Stimulated activated CD4-positive, alpha-beta T cell treated with anti-CD3 and anti-CD28 coated beads, Interleukin-15, amount 100 ng/mL, for 24 hours (primary cell): ENCODE measurements at regions not wholly inside any gene's neighbourhood (a gene's known extent, or its start where the extent isn't known, plus 50 kb on each side); places are given as distances from the start of the nearest gene placed in this dataset.

Source experiments
- DNase-seq: peaks from one replicate; pipeline ENCODE4 v3.0.0-alpha.2; 2020

DNA sequence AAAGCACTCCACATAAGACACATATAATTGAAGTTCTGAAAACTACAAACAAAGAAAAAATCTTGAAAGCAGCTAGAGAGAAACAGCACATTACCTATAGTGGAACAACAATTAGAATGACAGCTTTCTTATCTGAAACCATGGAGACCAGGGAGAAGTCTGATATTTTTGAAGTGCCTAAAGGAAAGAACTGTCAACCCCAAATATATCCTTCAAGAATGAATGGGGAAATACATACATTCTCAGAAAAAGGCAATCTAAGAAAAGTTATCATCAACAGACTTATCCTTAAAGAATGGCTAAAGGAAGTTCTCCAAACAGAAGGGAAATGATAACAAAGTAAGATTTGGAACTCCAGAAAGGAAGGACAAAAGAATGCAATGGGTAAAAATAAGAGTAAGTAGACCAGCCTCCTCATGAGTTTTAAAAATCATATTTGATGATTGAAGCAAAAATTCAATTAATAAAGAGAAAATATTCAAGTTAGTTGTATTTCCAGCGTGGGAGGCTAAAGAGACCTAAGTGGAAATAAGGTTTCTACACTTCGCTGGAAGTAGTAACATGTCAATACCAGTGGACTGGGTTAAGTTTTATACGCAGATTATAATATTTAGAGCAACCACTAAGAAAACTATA lies 170.8 kb upstream of the SAMSN1 start:
- no peak for DNase-seq

GRCh38 chr21:14713109-14713508 lies 167.0 kb upstream of the SAMSN1 start:
- no peak for DNase-seq

DNA sequence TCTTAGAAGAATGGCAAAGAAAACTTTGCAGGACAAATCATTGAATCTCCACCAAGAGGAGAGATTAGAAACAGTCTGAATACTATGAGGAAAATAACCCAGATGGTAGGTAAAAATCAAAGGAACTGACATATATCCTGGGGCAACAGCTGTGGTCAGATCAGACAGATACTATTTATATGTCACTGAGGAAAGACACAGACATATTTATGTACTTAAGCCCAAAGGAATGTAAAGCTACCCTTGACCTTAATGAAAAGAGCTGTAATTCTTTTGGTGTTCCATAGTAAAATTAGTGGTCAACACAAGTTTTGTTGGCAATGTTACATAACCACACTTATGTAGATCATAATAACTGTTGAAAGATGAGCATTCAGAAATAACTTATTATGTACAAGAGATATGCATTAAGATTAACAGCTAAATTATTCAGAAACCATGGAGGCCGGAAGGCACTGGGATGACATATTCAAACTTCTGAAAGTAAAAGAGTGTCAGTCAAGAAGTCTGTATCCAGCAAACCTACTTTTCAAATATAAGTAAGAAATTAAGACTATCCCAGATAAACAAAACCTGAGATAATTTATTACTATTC lies 166.1 kb upstream of the SAMSN1 start:
- DNase-seq = no peak

- DNase-seq = no peak
Measured at GRCh38 chr21:14711287-14711686, 165.2 kb upstream of the SAMSN1 start.

- no peak for DNase-seq
Measured at GRCh38 chr21:14707511-14708020, 161.5 kb upstream of the SAMSN1 start.

DNA sequence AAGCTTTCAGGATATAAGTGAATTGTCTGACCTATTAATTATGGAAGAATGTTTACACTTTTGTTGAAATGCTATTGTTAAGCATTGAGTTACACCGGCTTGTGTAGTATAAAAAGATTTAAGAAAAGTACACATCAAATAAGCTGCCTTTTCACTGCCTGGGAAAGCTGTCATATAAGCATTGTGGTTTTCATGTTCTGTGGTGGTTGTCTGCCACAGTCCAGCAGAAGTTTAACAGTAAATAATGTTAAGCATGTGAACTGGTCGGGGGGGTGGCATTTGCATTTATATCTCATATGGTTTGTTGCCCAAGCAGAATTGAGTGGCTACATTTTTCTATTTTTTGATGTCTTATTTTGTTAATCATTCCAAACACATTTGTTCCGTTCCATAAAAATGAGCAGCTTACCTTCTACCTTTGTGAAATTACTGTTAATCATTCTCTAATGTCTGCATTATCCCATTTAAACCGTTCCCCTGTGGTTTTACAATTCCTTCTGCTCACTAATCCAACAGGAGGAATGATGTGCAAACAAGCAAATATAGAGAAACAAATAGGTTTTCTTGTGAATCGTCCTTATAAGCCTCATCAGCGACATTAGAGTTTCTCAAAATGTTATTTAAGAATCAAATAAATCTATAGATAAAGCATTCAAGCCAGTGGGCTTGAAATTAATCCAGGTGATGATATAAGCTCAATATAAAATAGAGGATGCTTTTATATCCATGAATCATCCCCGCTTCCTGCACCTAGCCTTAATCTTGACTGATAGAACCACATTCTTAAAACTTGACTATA lies 160.8 kb upstream of the SAMSN1 start:
- no peak for DNase-seq

DNA sequence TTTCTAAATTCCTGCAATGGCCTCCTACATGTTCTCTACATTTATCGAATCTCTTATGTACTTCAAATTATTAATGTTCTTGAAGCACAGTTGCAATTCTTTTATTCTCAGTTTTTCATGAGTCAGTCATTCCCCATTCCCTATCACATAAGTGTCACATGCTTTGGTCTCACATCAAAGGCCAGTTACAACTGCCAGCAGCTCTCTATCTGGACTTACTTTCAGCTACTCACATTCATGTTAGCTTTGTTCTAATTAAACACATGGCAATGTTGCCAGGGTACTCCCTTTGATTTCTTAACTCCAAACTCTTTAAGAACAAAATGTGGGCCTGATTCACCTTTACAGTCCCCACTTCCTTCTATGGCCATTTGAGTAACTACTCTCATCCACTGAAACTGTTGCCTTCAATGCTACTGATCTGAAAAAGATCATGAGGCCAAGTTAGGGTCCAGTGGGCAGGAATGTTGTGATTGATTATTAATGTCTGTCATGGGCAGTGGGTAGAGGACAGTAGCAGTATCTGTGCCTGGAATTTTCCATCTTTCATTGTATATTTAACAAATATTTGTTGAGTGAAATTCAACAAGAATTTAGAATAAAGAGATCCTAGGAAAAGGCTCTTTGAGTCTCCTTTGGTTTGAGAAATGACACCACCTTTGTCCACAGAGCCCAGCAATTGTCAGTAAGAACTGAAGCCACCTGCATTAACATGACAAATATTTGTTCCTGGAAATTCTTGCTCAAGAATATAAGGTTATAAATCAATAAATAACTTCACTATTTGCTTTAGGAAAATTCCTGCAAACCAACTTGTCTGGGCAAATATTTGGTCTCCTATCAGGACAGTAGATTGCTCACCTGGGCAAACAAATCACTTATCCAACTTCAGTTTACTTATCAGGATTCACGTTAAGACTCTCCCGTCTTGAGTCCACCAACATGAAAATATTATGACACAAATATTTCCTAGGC lies 153.6 kb upstream of the SAMSN1 start:
- DNase-seq = no peak

GRCh38 chr21:14697769-14698168 lies 151.7 kb upstream of the SAMSN1 start:
- DNase-seq = no peak

DNA sequence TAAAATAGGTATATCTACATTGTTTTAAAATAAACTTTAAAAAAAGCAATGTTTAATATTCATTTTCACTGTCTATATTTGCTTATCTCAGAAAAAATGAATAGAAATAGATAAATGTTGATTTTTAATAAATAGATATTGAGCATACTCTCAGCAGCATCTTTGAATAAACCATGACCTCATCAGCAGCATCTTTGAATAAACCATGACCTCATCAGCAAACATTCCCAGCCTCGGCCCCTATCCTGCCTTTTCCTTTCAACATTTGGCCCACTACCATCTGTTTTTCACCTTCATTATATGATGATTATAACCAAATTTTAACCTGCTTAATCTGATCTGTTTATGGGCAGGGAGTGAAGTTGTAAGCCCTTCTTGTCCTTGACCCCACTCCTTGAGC lies 148.7 kb upstream of the SAMSN1 start:
- no peak for DNase-seq

DNA sequence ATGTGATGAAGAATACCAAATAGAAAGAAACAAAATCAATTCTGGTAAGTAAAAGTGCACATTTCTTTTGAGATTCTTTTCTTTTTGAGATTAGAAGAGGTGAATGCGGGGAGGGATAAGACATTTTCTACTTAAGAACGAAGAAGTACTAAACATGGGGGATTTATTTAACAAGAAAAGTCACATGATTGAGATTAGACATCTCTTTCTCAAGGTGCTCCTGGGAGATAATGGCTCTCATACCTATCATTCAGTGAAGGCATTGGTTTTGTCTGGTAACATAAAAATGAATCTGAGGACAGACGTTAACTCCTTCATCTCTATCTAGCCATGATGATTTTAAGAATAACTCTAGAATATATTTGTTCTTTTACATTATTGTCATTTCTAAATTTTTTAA lies 147.9 kb upstream of the SAMSN1 start:
- no peak for DNase-seq

DNA sequence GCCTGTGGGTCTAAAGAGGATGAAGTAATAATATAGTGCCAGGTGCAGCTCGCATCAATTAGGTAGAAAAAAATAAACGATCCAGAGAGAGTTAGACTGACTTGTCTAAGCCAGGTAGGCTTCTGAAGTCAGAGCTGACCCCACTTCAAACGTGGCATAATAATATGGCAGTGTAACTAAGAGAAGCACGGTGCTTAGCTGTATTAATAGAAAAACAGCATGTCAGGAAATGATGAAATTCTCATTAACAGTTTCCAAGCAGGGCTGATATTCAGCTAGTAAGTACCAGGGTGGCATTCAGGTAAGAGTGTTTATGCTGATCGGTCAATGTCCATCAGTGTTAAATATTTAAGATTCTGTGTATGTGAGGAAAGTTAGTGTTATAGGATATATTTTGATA lies 145.8 kb upstream of the SAMSN1 start:
- no peak for DNase-seq

DNA sequence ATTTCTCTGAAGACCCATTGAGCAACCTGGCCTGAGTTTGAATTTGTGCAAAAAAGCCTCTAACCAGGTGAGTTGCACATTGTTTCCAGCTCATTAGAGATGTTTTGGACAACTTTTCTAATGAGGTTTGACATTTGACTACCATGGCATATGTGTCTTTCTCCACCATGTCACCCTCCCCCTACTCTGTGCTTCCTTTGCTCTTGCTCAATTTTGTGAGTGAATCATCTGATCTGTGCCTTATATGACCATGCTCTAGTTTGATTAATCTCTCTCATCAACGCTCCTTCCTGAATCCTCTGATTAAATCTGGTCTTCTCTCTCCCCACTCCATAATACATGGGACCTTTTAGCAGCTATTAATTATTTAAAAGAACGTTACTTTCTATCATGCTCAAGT lies 144.8 kb upstream of the SAMSN1 start:
- DNase-seq = peak; percentile 14

DNA sequence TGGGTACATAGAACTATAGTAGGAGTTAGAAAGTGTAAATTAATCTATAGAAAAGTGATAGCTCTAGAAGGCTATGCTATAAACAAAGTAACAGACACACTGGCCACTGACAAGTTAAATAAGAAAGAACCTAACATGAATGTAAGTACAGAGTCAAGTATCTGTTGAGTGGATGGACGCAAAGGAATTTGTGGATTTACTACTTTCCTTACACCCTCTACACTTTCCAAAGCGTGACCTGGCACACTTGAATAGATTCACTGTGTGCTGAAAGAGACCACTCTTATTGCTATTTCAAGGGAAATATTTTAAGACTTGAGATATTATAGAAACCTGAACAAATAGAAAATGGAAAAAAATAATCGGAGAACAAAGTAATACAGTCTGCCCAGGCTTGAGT lies 142.8 kb upstream of the SAMSN1 start:
- no peak for DNase-seq

- no peak for DNase-seq
Measured at GRCh38 chr21:14688412-14688811, 142.3 kb upstream of the SAMSN1 start.

DNA sequence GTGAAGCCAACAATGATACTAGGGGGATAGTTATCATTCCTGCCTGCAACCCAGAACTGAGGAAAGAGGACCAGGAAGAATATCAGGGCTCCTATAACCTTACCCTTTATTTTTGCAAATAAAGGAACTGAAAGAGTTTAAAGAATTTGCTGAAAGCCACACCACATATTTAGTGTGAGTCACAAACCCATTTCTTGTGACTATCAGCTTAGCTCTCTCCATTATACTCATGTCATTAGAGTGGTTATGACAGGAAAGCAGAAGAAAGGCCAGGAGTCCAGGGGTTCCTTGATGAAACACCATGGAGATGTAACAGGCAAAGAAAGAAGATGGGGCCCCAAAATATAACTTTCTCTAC lies 141.1 kb upstream of the SAMSN1 start:
- no peak for DNase-seq

- no peak for DNase-seq
Measured at GRCh38 chr21:14686466-14687267, 140.6 kb upstream of the SAMSN1 start.

- DNase-seq = no peak
Measured at GRCh38 chr21:14685568-14685967, 139.5 kb upstream of the SAMSN1 start.

DNA sequence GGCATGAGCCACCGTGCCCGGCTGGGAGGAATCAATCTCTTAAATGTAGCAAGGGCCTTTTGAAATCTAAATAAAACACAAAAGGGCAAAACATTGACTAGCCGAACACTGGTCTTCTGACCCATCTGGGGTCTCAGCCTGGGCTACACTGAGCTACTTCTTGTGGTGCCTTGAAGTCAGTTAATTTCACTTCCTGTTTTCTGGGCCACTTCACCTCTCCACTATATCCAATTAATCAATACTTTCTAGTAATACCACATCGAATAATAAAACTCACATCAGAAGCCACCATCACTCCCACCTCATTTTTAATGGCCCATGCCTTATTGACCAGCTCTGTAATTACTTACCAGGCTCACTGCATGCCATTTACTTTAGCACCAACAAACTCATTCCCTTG lies 138.0 kb upstream of the SAMSN1 start:
- no peak for DNase-seq

- DNase-seq = no peak
Measured at GRCh38 chr21:14683063-14683462, 136.9 kb upstream of the SAMSN1 start.

GRCh38 chr21:14678973-14679574 lies 133.0 kb upstream of the SAMSN1 start:
- DNase-seq = no peak

- no peak for DNase-seq
Measured at GRCh38 chr21:14677639-14678179, 131.6 kb upstream of the SAMSN1 start.
